Effector CD4-positive, alpha-beta T cell (primary cell): ENCODE measurements at regions not wholly inside any gene's neighbourhood (a gene's known extent, or its start where the extent isn't known, plus 50 kb on each side); places are given as distances from the start of the nearest gene placed in this dataset.
"Not testable (repeated sequence)": the region's sequence is repeated elsewhere in the genome, so short reads cannot be mapped to it uniquely, and the experiment has no call there.

Experiments
- DNase-seq: peaks from one replicate; pipeline ENCODE4 v3.0.0-alpha.2; 2020

- DNase-seq: not testable (repeated sequence)
Measured at GRCh38 chr2:131828633-131829455, 301.2 kb downstream of the CCDC74A start.

GRCh38 chr2:131829456-131830241 is 302.0 kb downstream of the CCDC74A start:
- DNase-seq: not testable (repeated sequence)

- DNase-seq: not testable (repeated sequence)
Measured at GRCh38 chr2:131830242-131830945, 302.7 kb downstream of the CCDC74A start.

- DNase-seq: not testable (repeated sequence)
Measured at GRCh38 chr2:131830946-131831310, 303.2 kb downstream of the CCDC74A start.

DNA sequence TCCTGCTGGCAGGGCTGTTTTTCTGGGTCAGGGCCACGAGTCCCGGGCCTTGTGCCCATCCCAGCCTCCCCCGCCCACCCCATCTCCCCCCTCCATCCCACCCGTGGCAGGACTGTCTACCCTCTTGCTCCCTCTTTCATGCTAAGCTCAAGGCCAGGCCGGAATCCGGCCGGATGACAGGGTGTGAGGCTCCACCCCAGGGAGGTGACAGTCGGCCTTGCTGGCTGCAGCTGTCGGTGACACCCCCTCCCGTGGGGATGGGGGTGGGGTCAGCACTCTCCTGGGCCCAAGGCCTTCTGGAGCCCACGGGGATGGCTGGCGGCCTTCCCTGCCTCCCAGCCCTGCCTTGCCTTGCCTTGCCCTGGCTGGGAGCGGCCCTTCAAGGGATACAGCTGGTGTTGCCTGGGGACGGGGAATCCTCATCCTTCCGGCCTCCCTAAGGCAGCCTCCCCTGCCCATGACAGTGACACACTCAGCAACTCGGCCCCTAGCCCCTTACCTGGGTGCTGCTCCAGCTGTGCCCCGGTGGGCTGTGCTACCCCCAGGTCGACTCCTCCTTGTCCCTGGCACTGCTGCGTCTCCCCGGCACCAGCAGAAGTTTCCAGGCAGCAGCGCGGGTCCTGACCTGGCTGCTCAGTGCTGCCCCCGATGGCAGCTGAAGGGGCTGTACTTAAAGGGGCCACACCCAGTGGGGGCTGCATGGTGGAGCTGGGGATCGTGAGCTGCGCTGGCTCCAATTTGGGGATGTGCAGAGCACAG is 303.9 kb downstream of the CCDC74A start:
- not testable (repeated sequence) for DNase-seq

GRCh38 chr2:131832209-131832780 is 304.6 kb downstream of the CCDC74A start:
- not testable (repeated sequence) for DNase-seq

- not testable (repeated sequence) for DNase-seq
Measured at GRCh38 chr2:131832917-131833316, 305.2 kb downstream of the CCDC74A start.

- DNase-seq: not testable (repeated sequence)
Measured at GRCh38 chr2:131833367-131834202, 305.9 kb downstream of the CCDC74A start.

- not testable (repeated sequence) for DNase-seq
Measured at GRCh38 chr2:131834203-131835020, 306.7 kb downstream of the CCDC74A start.

DNA sequence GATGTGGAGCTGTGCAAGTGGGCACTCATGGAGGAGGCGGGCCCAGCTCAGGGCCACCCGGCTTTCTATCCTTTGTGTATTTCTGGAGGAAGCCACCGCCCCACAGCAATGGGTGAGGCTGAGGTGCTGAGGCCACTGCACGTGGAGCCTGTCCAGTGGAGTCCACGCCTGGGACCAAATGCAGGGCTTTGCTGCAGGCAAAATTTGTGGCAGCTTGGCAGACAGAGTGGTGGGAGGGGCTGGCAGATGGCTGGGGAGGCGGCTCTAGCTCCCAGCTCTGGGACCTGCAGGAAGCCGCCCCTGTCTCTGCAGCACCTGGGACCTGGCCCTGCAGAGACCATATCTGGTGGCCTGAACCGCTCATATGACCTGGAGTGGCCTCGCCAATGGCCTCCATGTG is 307.3 kb downstream of the CCDC74A start:
- DNase-seq: not testable (repeated sequence)

DNA sequence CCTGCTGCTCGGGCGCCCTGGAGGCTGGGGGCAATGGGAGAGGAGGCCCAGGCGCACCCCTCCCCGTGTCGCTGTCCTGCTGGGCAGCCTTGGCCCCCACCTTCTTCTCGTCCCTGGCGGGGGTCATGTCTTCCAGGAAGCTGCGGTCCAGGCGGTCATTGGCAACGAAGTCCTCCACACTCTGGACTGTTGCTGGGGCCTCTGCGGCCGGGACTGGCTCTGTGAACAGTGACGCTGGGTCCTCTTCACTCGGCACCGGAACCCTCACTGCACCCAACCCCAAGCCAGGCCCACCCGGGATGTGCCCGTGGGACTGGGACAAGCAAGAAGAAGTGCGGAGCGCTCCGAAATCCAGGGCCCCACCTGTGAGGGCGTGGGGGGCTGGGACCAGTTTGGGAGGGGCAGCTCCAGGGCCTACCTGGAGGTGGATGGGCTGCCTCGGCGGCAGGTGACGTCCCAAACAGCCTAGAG is 308.0 kb downstream of the CCDC74A start:
- DNase-seq: no peak

DNA sequence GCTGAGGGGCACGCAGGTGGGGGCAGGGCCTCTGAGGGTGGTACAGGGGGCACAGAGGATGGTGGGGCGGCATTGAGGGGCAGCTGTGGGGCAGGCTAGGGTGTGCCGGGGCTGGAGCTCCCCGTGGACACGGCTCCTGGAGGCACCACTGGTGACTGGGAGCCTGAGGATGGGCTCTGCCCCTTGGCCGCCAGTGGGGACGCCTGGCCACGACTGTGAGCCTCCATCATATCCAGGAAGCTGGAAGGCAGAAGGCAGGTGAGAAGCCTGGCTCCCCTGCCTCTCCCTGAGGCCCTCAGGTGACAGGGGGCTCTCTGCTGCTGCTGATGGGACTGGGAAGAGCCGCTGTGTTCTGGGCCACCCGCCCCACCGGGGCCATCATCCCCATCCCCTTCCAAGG is 308.4 kb downstream of the CCDC74A start:
- DNase-seq: not testable (repeated sequence)

- DNase-seq: not testable (repeated sequence)
Measured at GRCh38 chr2:131844044-131844443, 316.4 kb downstream of the CCDC74A start.

- DNase-seq: not testable (repeated sequence)
Measured at GRCh38 chr2:131856202-131856601, 305.6 kb downstream of the ANKRD30BL start.

DNA sequence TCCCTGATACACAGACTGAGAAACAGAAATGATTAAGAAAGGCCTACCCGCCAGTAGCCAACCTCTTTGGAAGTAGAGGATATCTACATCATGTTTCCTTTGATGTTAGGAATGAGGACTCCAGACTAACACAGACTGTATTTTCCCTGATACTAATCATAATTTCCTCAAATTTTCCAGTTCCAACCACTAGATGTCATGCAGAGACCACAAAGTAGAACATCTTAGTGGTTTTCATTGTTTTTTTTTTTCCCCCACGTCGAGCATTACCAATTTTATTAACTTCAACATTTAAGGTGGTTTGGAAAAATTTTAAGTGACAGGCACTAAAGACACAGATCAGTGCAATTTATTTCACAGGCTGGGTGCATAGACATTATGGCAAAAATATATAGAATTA is 303.6 kb downstream of the ANKRD30BL start:
- not testable (repeated sequence) for DNase-seq
